ENCODE measurements at regions not wholly inside any gene's neighbourhood (a gene's known extent, or its start where the extent isn't known, plus 50 kb on each side); places are given as distances from the start of the nearest gene placed in this dataset.

DNA sequence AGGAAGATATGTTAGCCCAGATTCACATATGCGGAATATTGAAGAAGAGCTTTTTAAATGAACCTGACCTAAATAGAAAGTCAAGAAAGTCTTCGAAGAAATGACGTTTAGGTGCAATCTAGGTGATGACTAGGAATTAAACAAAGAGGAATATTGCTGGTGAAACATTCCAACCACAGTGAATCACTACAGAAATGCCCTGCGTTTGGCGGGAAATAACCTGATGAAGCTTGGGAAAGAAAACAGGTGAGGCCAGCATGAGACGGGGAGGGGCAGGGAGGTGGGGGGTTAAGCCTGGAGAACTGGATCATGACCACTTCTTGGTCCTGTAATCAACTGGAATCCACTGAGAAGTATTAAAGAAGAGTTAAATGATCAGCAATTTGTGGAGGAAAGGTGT is 299.4 kb upstream of the VSTM2A start:
- H3K4me2 ChIP-seq (ENCODE audit: low read length) = no peak overlapping the region
- ATAC-seq (no peak), DNase-seq (no peak)
- TF ChIP-seq EZH2phosphoT487 (IDR thresholded peaks at IDR 0.05; ENCODE audit: borderline replicate concordance, low read length) (no peak), CTCF (conservative IDR thresholded peaks at IDR 0.05; ENCODE audit: low read depth, low read length) (no peak), EZH2 (IDR thresholded peaks at IDR 0.05; ENCODE audit: low read length, unreplicated experiment) (no peak)
- CTCF ChIA-PET = no interaction called here
- no peaks in the 10 kb centered on the region for H3K9me2 ChIP-seq (replicated peaks; ENCODE audit: low read length)
- H4K20me1 ChIP-seq (ENCODE audit: low read length) = no peaks in the 10 kb centered on the region
- BruUV-seq (replicated peaks) = no TSS peak
- POLR2A ChIA-PET (ENCODE audit: unreplicated experiment) = no interaction called here
- H3K79me2 ChIP-seq (ENCODE audit: low read length) = no peaks in the 10 kb centered on the region
- H3K4me1 ChIP-seq (ENCODE audit: insufficient read depth, low read length) = no peaks in the 10 kb centered on the region
- no peak overlapping the region for H3K27ac ChIP-seq (ENCODE audit: low read length)
- intact Hi-C loops (cut with micrococcal nuclease) = no loop called here
- no peak overlapping the region for H3K9ac ChIP-seq (ENCODE audit: low read length)
- no peak overlapping the region for H3K4me3 ChIP-seq (ENCODE audit: low read length)
- no peaks in the 10 kb centered on the region for H3K27me3 ChIP-seq (ENCODE audit: low read length)
- H3K9me3 ChIP-seq (ENCODE audit: low read length) = no peaks in the 10 kb centered on the region
- H2AFZ ChIP-seq (ENCODE audit: low read length) = no peak overlapping the region
- H3K36me3 ChIP-seq (ENCODE audit: low read depth, low read length) = no peaks in the 10 kb centered on the region
- H3F3A ChIP-seq (ENCODE audit: low read length, unreplicated experiment) = no peaks in the 10 kb centered on the region

DNA sequence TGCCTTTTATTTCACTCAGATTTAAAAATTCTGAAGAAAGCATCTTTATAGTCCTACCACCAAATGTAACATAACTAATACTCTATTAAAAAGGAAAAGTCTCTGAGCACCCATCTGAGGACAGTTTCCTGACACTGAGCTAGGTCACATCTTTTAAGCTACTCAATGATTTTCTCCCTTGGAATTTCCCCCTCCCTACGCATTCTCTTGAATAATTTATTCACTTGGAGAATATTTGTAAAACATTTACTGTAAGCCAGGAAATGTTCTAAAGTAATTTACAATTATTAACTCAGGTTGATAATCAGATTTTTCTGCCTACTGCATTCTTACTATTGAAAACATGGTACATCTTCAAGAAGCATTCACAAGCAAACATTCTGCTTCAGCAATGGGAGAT is 297.2 kb upstream of the VSTM2A start:
- no TSS peak for BruUV-seq (replicated peaks)
- no peak for TF ChIP-seq EZH2phosphoT487 (IDR thresholded peaks at IDR 0.05; ENCODE audit: borderline replicate concordance, low read length)
- TF ChIP-seq EZH2 (IDR thresholded peaks at IDR 0.05; ENCODE audit: low read length, unreplicated experiment) = no peak
- no peak for TF ChIP-seq CTCF (conservative IDR thresholded peaks at IDR 0.05; ENCODE audit: low read depth, low read length)
- no peak overlapping the region for H2AFZ ChIP-seq (ENCODE audit: low read length)
- CTCF ChIA-PET = interaction anchor here (0.6 kb wide), 1 partner anchor 411 kb away, joined by 3 read pairs; no protein-coding TSS in a partner anchor
- no peaks in the 10 kb centered on the region for H3K9me2 ChIP-seq (replicated peaks; ENCODE audit: low read length)
- ATAC-seq (no peak), DNase-seq (no peak)
- H3K4me2 ChIP-seq (ENCODE audit: low read length) = no peak overlapping the region
- no peaks in the 10 kb centered on the region for H3K4me1 ChIP-seq (ENCODE audit: insufficient read depth, low read length)
- no peaks in the 10 kb centered on the region for H4K20me1 ChIP-seq (ENCODE audit: low read length)
- H3K9ac ChIP-seq (ENCODE audit: low read length) = no peak overlapping the region
- no peak overlapping the region for H3K4me3 ChIP-seq (ENCODE audit: low read length)
- H3K36me3 ChIP-seq (ENCODE audit: low read depth, low read length) = no peaks in the 10 kb centered on the region
- POLR2A ChIA-PET (ENCODE audit: unreplicated experiment) = no interaction called here
- intact Hi-C loops (cut with micrococcal nuclease) = no loop called here
- no peaks in the 10 kb centered on the region for H3F3A ChIP-seq (ENCODE audit: low read length, unreplicated experiment)
- H3K27me3 ChIP-seq (ENCODE audit: low read length) = no peaks in the 10 kb centered on the region
- H3K79me2 ChIP-seq (ENCODE audit: low read length) = no peaks in the 10 kb centered on the region
- H3K27ac ChIP-seq (ENCODE audit: low read length) = no peak overlapping the region
- H3K9me3 ChIP-seq (ENCODE audit: low read length) = no peaks in the 10 kb centered on the region

DNA sequence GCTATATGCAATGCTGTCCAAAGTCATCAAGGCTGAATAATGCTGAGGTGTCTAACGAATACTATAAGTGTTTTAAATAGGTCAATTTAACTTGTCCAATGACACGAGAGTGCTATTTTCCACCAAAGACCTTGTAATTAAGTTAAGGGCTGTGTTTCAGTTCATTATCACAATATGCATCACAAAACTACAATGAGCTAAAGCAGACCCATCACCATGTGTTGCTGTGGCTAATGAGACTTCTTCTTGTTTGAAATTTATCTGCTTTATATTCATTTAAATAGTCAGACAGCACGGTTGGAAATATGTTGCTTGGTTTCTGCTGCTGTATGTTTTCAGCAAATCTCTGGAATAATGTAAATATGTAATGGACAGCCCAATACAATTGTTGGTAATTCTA is 292.5 kb upstream of the VSTM2A start:
- intact Hi-C loops (cut with micrococcal nuclease) = no loop called here
- no peak for DNase-seq
- no peaks in the 10 kb centered on the region for H3F3A ChIP-seq (ENCODE audit: low read length, unreplicated experiment)
- CTCF ChIA-PET = no interaction called here
- no peak overlapping the region for H2AFZ ChIP-seq (ENCODE audit: low read length)
- no peaks in the 10 kb centered on the region; the same call in 1 of the 2 replicates for H3K4me1 ChIP-seq (ENCODE audit: insufficient read depth, low read length)
- no peaks in the 10 kb centered on the region for H4K20me1 ChIP-seq (ENCODE audit: low read length)
- POLR2A ChIA-PET (ENCODE audit: unreplicated experiment) = no interaction called here
- H3K79me2 ChIP-seq (ENCODE audit: low read length) = no peaks in the 10 kb centered on the region
- no peaks in the 10 kb centered on the region for H3K36me3 ChIP-seq (ENCODE audit: low read depth, low read length)
- H3K9me2 ChIP-seq (replicated peaks; ENCODE audit: low read length) = no peaks in the 10 kb centered on the region
- H3K9me3 ChIP-seq (ENCODE audit: low read length) = no peaks in the 10 kb centered on the region
- ATAC-seq = no peak
- BruUV-seq (replicated peaks) = no TSS peak
- no peaks in the 10 kb centered on the region for H3K27me3 ChIP-seq (ENCODE audit: low read length)
- no peak overlapping the region for H3K9ac ChIP-seq (ENCODE audit: low read length)
- no peak overlapping the region for H3K4me2 ChIP-seq (ENCODE audit: low read length)
- no peak overlapping the region for H3K4me3 ChIP-seq (ENCODE audit: low read length)
- H3K27ac ChIP-seq (ENCODE audit: low read length) = no peak overlapping the region
- no peak for TF ChIP-seq EZH2phosphoT487 (IDR thresholded peaks at IDR 0.05; ENCODE audit: borderline replicate concordance, low read length)
- TF ChIP-seq EZH2 (IDR thresholded peaks at IDR 0.05; ENCODE audit: low read length, unreplicated experiment) = no peak
- no peak for TF ChIP-seq CTCF (conservative IDR thresholded peaks at IDR 0.05; ENCODE audit: low read depth, low read length)
